HCT116 (cell line): ENCODE measurements at regions not wholly inside any gene's neighbourhood (a gene's known extent, or its start where the extent isn't known, plus 50 kb on each side); places are given as distances from the start of the nearest gene placed in this dataset.

ENCODE experiments used
- CTCF ChIP-seq, 3 experiments: fragments of 200-600 bp in 1 of 3; sonication (generic) in 1 of 3; IDR thresholded peaks in 2 of 3; conservative IDR thresholded peaks in 1 of 3; 2 replicates each; pipeline ENCODE4 v1.5.1; 2012 to 2017; ENCODE audit warnings: low read depth in 2 of 3, low read length in 2 of 3, antibody characterized with exemption in 1 of 3, borderline replicate concordance in 1 of 3, control low read depth in 1 of 3, mild to moderate bottlenecking in 1 of 3, mixed read lengths in 1 of 3, mixed run types in 1 of 3, moderate library complexity in 1 of 3; ENCODE audit not compliant: insufficient read depth in 1 of 3
- EZH2 ChIP-seq: fragments of 200-600 bp; sonication (generic); IDR thresholded peaks from 2 replicates; pipeline ENCODE4 v1.6.1; 2017; ENCODE audit warnings: antibody characterized with exemption, mixed run types
- MAX ChIP-seq: IDR thresholded peaks from 2 replicates; pipeline ENCODE4 v1.6.1; 2012
- POLR2A ChIP-seq: IDR thresholded peaks from 2 replicates; pipeline ENCODE4 v1.7.0; 2011; ENCODE audit warnings: borderline replicate concordance; ENCODE audit not compliant: insufficient read depth, insufficient read length; ENCODE audit errors: extremely low read depth
- POLR2AphosphoS5 ChIP-seq: IDR thresholded peaks from 2 replicates; pipeline ENCODE4 v1.6.1; 2011; ENCODE audit warnings: mild to moderate bottlenecking, low read depth, low read length, moderate library complexity
- REST ChIP-seq: IDR thresholded peaks from 2 replicates; pipeline ENCODE4 v1.6.1; 2012; ENCODE audit warnings: low read depth
- SIN3A ChIP-seq: IDR thresholded peaks from 2 replicates; pipeline ENCODE4 v1.6.1; 2012; ENCODE audit warnings: low read depth
- YY1 ChIP-seq: IDR thresholded peaks from 2 replicates; pipeline ENCODE4 v1.6.1; 2011; ENCODE audit warnings: low read length, low read depth, moderate library complexity, mild to moderate bottlenecking; ENCODE audit not compliant: insufficient replicate concordance; ENCODE audit errors: extremely low read depth
- ZFX ChIP-seq: fragments of 450-650 bp; IDR thresholded peaks from 2 replicates; pipeline ENCODE4 v1.6.1; 2017

- TF ChIP-seq YY1, result no peak
- TF ChIP-seq MAX, result no peak
- TF ChIP-seq CTCF (IDR thresholded peaks at IDR 0.05 in 2 of 3, conservative IDR thresholded peaks at IDR 0.05 in 1 of 3; ENCODE audit: borderline replicate concordance in 1 of 3, insufficient read depth in 1 of 3, low read depth in 2 of 3, low read length in 2 of 3), result no peak
- TF ChIP-seq REST, result no peak
- TF ChIP-seq POLR2A, result no peak
- TF ChIP-seq POLR2AphosphoS5, result no peak
- TF ChIP-seq ZFX, result no peak
- no peak for TF ChIP-seq EZH2
- TF ChIP-seq SIN3A, result no peak
These were observed 145.5 kb downstream of the MPP7 start for GRCh38 chr10:28157379-28157778.
